DND-41 (cell line): ENCODE measurements at regions not wholly inside any gene's neighbourhood (a gene's known extent, or its start where the extent isn't known, plus 50 kb on each side); places are given as distances from the start of the nearest gene placed in this dataset.

Experiments used
- CTCF ChIP-seq: IDR thresholded peaks from 2 replicates; pipeline ENCODE4 v1.5.1; 2012; ENCODE audit warnings: borderline replicate concordance, low read length, moderate library complexity, mild to moderate bottlenecking; ENCODE audit not compliant: poor library complexity, severe bottlenecking; ENCODE audit errors: extremely low read depth
- EZH2 ChIP-seq: IDR thresholded peaks from 3 replicates; pipeline ENCODE4 v1.6.1; 2012; ENCODE audit warnings: borderline replicate concordance, low read depth, mild to moderate bottlenecking, moderate library complexity, low read length, inconsistent platforms; ENCODE audit not compliant: severe bottlenecking

GRCh38 chr6:112432853-112433252 is 85.7 kb downstream of the RFPL4B start:
- no peak for TF ChIP-seq CTCF
- TF ChIP-seq EZH2, result no peak
